HL-60 (cell line): ENCODE measurements at regions not wholly inside any gene's neighbourhood (a gene's known extent, or its start where the extent isn't known, plus 50 kb on each side); places are given as distances from the start of the nearest gene placed in this dataset.

Experiments used
- CTCF ChIP-seq: IDR thresholded peaks from one replicate; pipeline ENCODE4 v1.5.1; 2011; ENCODE audit warnings: low read length, control low read depth, inconsistent platforms; ENCODE audit not compliant: insufficient read depth
- REST ChIP-seq: IDR thresholded peaks from 2 replicates; pipeline ENCODE4 v1.6.1; 2012; ENCODE audit warnings: low read depth; ENCODE audit not compliant: insufficient replicate concordance

DNA sequence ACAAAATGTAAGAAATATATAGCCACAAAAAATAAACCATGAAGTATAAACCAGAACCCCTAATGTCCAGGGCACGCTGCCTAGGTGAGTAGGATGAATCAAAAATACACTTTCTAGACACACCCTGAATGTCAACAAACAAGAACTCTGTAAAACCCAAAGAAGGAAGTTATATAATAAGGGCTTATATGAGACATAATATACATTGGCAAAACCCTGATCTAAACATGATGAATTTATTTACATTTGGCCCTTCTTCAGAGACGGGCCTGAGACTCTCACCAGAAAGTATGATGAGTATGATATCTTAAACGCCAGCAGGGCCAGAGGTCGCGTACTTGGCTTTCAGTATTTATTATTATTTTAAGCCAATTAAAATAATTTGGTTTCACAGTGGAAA lies 125.1 kb upstream of the FST start:
- TF ChIP-seq CTCF, result no peak
- no peak for TF ChIP-seq REST
